Prostate gland (tissue), 2 donors: ENCODE measurements at regions not wholly inside any gene's neighbourhood (a gene's known extent, or its start where the extent isn't known, plus 50 kb on each side); places are given as distances from the start of the nearest gene placed in this dataset.

ENCODE experiments used
- DNase-seq: peaks from one replicate; pipeline ENCODE4 v3.0.0-alpha.2; 2019; ENCODE audit warnings: low spot score
- H3K27ac ChIP-seq, 2 donors: fragments of 200-600 bp; sonication (generic); 2 replicates each; pipeline ENCODE4 v1.5.1; 2017 to 2019
- H3K27me3 ChIP-seq: fragments of 200-600 bp; sonication (generic); replicated peaks from 2 replicates; pipeline ENCODE4 v1.5.1; 2019; ENCODE audit not compliant: insufficient read depth
- H3K36me3 ChIP-seq, 2 donors: fragments of 200-600 bp; sonication (generic); 1 replicate in 1 of 2; 2 replicates in 1 of 2; pipeline versions ENCODE4 v1.5.1 to v1.8.1; 2017 to 2019
- H3K4me1 ChIP-seq: fragments of 200-600 bp; sonication (generic); replicated peaks from 2 replicates; pipeline ENCODE4 v1.5.1; 2019
- H3K4me3 ChIP-seq, 2 donors: fragments of 200-600 bp; sonication (generic); 2 replicates each; pipeline ENCODE4 v1.5.1; 2017 to 2019
- H3K9me3 ChIP-seq: fragments of 200-600 bp; sonication (generic); 2 replicates; pipeline ENCODE4 v1.5.1; 2017
- POLR2A ChIP-seq: fragments of 450-650 bp; IDR thresholded peaks from one replicate; pipeline ENCODE4 v1.6.1; 2016; ENCODE audit warnings: antibody characterized with exemption, mild to moderate bottlenecking
- POLR2AphosphoS5 ChIP-seq: sonication (generic); formaldehyde crosslinking; IDR thresholded peaks from one replicate; pipeline ENCODE4 v1.6.1; 2017; ENCODE audit warnings: antibody characterized with exemption
- WGBS: methylation state at CpG from one replicate; pipeline ENCODE4 v1.1.5; 2018; 5-methylcytosine and 5-hydroxymethylcytosine counted together
- intact Hi-C: fragments of 100-400 bp; cut with DNase I; formaldehyde crosslinking; loops from one replicate; pipeline ENCODE4 v1.14.2; 2022
- TF ChIP-seq, protein P1 (sequence below), 4 experiments: fragments of 200-600 bp in 2 of 4; fragments of 450-650 bp in 2 of 4; sonication (generic) in 2 of 4; IDR thresholded peaks; 1 replicate in 3 of 4; 2 replicates in 1 of 4; pipeline ENCODE4 v1.5.1; 2016 to 2019; ENCODE audit warnings: antibody characterized with exemption in 4 of 4, mild to moderate bottlenecking in 2 of 4, moderate library complexity in 2 of 4

- WGBS: 61% methylated on average over 7 of the region's 7 CpGs
- intact Hi-C loops: no loop called here
- no peak for DNase-seq
- peaks cover under 1% of the 10 kb centered on the region for H3K27me3 ChIP-seq
- TF ChIP-seq POLR2AphosphoS5 (no peak), POLR2A (no peak)
- TF ChIP-seq, protein P1, sequence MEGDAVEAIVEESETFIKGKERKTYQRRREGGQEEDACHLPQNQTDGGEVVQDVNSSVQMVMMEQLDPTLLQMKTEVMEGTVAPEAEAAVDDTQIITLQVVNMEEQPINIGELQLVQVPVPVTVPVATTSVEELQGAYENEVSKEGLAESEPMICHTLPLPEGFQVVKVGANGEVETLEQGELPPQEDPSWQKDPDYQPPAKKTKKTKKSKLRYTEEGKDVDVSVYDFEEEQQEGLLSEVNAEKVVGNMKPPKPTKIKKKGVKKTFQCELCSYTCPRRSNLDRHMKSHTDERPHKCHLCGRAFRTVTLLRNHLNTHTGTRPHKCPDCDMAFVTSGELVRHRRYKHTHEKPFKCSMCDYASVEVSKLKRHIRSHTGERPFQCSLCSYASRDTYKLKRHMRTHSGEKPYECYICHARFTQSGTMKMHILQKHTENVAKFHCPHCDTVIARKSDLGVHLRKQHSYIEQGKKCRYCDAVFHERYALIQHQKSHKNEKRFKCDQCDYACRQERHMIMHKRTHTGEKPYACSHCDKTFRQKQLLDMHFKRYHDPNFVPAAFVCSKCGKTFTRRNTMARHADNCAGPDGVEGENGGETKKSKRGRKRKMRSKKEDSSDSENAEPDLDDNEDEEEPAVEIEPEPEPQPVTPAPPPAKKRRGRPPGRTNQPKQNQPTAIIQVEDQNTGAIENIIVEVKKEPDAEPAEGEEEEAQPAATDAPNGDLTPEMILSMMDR (IDR thresholded peaks at IDR 0.05): no peak
- no peaks in the 10 kb centered on the region for H3K4me1 ChIP-seq
- no peaks in the 10 kb centered on the region for H3K36me3 ChIP-seq
- H3K4me3 ChIP-seq: no peak overlapping the region
- no peaks in the 10 kb centered on the region for H3K9me3 ChIP-seq
- H3K27ac ChIP-seq: no peak overlapping the region
Observed at GRCh38 chr1:29890201-29890959, 654.1 kb downstream of the PTPRU start.

GRCh38 chr1:29889776-29890175 lies 653.5 kb downstream of the PTPRU start:
- TF ChIP-seq POLR2AphosphoS5 (no peak), POLR2A (no peak)
- TF ChIP-seq, protein P1 (IDR thresholded peaks at IDR 0.05): no peak
- DNase-seq: no peak
- Histone ChIP-seq H3K9me3 (no peaks in the 10 kb centered on the region), H3K36me3 (no peaks in the 10 kb centered on the region), H3K27ac (no peak overlapping the region), H3K4me1 (no peaks in the 10 kb centered on the region), H3K27me3 (peaks cover 2% of the 10 kb centered on the region), H3K4me3 (no peak overlapping the region)
- intact Hi-C loops: no loop called here
- WGBS: 73% methylated on average over 4 of the region's 4 CpGs

DNA sequence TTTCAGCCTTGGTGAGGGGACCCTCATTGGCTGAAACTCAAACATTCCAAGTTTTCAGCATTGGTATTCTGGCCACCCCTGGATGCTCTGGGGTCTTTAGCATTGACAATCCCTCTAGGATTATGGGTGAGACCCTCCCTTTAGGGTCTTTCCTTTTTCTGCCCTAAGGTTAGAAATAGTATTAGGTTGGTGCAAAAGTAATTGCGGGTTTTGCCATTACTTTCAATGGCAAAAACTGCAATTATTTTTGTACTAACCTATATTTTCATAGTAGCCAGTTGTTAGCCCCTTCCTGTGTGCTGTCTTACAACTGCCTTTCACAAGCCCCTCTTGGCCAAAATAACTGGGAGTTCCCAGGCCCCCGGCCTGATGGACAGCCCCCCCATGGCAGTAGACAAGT lies 648.4 kb downstream of the PTPRU start:
- Histone ChIP-seq H3K27ac (no peak overlapping the region), H3K36me3 (no peaks in the 10 kb centered on the region), H3K9me3 (no peaks in the 10 kb centered on the region), H3K27me3 (peaks cover 2% of the 10 kb centered on the region), H3K4me1 (no peaks in the 10 kb centered on the region), H3K4me3 (no peak overlapping the region)
- intact Hi-C loops: no loop called here
- 92% methylated on average over 2 of the region's 2 CpGs for WGBS
- no peak for DNase-seq
- no peak for TF ChIP-seq POLR2A
- TF ChIP-seq POLR2AphosphoS5: no peak
- TF ChIP-seq, protein P1 (IDR thresholded peaks at IDR 0.05): no peak

- no peaks in the 10 kb centered on the region for H3K9me3 ChIP-seq
- no peaks in the 10 kb centered on the region for H3K4me1 ChIP-seq
- H3K27me3 ChIP-seq: peaks cover 2% of the 10 kb centered on the region
- H3K36me3 ChIP-seq: no peaks in the 10 kb centered on the region
- TF ChIP-seq POLR2A: no peak
- DNase-seq: no peak
- H3K27ac ChIP-seq: no peak overlapping the region
- intact Hi-C loops: no loop called here
- H3K4me3 ChIP-seq: no peak overlapping the region
- 88% methylated on average over 12 of the region's 12 CpGs for WGBS
Observed at GRCh38 chr1:29883986-29884385, 647.7 kb downstream of the PTPRU start.

- no peak for TF ChIP-seq POLR2AphosphoS5
- TF ChIP-seq, protein P1 (IDR thresholded peaks at IDR 0.05): no peak
- TF ChIP-seq POLR2A: no peak
- 68% methylated on average over 4 of the region's 4 CpGs for WGBS
- Histone ChIP-seq H3K27me3 (peaks cover 2% of the 10 kb centered on the region), H3K4me1 (no peaks in the 10 kb centered on the region), H3K9me3 (no peaks in the 10 kb centered on the region), H3K4me3 (no peak overlapping the region), H3K27ac (no peak overlapping the region), H3K36me3 (no peaks in the 10 kb centered on the region)
- DNase-seq: no peak
- intact Hi-C loops: no loop called here
Observed at GRCh38 chr1:29883411-29883832, 647.1 kb downstream of the PTPRU start.
